HG02840 (cell line): ENCODE measurements at regions not wholly inside any gene's neighbourhood (a gene's known extent, or its start where the extent isn't known, plus 50 kb on each side); places are given as distances from the start of the nearest gene placed in this dataset.
"Not testable (repeated sequence)": the region's sequence is repeated elsewhere in the genome, so short reads cannot be mapped to it uniquely, and the experiment has no call there.

Source experiments
- ATAC-seq: cut with Tn5 transposase; IDR thresholded peaks from one replicate; pipeline ENCODE4 v1.9.1; 2021; ENCODE audit warnings: mild to moderate bottlenecking, moderate library complexity, moderate number of reproducible peaks; ENCODE audit not compliant: unreplicated experiment, low FRiP score

DNA sequence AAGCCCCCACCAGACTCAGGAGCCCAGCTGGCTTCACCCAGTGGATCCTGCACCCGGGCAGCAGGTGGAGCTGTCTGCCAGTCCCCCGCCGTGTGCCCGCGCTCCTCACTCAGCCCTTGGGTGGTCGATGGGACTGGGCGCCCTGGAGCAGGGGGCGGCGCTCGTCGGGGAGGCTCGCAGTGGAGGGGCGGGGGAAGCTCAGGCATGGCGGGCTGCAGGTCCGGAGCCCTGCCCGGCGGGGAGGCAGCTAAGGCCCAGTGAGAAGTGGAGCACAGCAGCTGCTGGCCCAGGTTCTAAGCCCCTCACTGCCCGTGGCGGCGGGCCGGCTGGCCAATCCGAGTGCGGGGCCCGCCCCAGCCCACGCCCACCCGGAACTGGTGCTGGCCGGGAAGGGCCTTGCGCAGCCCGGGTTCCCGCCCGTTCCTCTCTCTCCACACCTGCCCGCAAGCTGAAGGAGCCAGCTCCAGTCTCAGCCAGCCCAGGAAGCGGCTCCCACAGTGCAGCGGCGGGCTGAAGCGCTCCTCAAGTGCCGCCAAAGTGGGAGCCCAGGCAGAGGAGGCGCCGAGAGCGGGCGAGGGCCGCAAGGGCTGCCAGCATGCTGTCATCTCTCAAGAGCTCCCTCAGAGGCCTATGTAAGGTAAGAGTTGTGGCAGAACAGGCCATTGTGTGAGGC is 1307.8 kb upstream of the TMEFF2 start:
- no peak for ATAC-seq

DNA sequence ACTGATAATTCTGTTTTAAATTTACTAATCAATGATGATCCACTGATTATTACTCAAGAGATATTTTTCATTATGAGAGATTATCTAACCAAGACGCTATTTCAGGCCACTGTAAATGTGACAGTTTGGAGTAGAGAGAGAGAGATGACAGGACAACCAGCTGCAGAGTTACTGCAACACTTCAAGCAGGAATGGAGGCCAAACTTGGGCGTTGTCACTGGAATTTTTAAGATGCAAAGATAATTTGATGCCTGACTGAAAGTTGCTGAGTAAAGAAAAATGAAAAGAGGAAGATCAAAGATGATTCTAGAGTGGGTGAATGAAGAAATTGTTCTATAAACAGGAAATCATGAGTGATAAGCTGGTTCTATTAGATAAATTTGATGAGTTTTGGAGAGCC is 1302.1 kb upstream of the TMEFF2 start:
- ATAC-seq = no peak

DNA sequence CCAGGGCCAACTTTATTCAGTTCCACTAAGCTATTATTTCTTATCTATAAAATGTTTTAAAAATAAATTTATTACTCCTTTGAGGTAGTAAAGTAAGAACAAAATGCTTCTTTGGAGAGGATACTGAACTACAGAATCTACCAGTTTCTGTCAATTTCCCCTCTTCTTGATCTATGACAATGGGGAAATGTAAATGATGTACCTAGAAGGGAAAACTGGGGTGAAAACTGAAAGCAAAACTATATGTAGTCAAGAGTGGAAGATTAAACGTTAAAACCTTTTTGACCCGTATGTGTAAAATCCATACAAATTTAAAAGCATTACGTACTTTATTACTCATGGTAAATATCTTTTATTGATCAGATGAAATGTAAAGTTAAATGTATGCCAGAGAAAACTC is 1287.8 kb upstream of the TMEFF2 start:
- ATAC-seq = peak; percentile 93

DNA sequence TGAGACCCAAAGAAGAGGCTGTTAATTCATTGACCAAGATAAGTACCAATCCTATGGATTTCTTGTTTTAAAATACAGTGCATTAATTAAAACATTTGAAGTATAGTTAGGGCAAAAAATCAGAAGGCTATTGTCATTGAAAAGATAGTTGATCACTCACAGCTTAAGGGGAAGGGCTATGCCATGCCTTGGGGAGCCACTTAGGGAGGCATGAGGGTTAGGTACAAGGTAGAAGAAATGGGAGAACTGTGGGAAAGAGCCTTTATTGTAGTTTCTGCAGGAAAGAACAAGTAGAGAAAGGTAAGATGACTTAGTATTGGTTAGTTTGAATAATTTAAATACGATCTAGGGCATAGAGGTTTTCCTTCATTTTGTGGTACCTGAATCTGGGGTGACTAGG is 1285.5 kb upstream of the TMEFF2 start:
- ATAC-seq = no peak

DNA sequence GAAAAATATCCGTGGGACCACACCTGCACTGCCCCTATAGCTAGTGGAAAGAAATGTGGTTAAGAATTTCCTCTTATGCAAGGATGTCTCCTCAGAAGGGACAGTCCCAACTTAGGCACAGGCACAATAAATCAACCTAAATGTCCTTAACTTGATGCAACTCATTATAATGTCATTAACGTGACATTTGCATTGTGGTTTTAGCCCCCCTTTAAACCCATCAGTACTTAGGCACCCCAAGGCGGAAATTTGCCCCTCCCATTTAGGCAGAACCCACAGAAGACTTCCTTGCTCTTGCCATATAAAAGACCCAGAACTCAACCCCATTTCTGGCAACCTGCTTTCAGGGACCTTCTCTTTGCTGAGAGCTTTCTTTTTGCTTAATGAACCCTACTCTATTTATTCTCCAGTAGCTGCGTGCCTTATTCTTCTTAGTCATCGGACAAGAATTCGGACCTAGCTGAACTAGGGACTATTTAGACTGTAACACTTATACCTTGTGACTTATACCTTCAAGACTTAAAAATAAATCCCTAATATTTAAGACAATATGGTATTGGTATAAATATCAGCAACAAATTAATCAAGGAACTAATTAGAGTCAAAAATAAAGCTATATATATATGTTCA is 1281.6 kb upstream of the TMEFF2 start:
- no peak for ATAC-seq

DNA sequence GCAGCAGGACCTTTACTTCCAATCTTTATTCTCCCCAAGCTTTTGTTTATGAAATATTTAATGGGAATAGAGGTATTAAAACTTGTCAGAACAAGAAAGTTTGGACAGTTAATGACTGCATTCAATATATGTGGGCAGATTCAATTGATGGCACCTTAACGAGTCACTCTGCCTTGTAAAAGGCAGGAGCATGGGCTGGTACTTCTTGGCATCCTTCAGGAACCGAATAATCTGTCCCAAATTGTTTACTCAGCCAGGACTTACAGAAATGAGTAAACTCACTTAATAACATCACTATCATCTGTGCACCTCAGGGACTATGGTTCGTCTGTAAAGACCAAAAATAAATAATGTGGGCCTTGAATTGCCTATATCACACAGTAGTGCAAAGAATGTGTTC is 1280.3 kb upstream of the TMEFF2 start:
- no peak for ATAC-seq

DNA sequence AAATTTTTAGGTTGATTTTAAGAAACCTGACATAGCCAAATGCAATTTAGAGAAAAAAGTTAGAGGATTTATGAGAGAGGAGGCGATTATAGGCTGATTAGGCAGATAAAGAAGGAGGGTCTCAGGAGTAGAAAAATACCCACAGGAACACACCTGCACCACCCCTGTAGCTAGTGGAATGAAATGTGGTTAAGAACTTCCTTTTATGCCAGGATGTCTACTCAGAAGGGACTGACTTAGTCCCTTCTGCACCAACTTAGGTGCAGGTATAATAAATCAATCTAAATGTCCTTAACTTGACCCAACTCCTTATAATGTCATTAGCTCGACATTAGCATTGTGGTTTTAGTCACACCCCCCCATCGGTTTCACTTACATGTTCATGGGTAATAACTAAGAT is 1274.5 kb upstream of the TMEFF2 start:
- no peak for ATAC-seq

DNA sequence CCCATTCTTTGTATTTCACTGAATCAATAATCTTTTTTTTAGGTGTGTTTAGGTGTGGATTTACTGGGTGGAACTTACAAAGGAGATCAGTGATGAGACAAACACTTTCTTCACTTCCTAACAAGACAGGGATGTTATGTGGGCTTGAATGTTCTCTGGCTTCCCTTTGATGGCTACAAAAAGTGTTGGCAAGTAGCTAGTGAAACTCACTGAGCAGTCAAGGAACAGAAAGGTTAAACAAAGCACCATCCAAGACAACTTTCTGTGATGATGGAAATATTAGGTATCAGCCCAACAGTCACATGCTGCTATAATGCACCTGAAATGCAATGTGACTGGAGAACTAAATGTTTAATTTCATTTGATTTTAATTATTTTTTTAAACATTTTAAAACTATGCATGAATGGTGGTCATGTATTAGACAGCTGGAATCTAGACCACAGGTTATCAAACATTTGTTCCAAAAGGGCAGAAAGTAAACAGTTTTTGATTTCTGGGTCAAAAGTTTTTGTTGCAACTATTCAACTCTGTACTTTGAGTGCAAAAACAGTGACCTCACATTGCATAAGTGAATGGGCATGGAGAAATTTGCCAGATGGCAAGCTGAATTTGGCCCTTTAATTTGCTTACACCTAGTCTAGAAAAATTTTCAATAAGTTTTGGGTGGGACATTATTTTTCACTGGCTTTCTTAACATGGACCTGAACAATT is 1272.7 kb upstream of the TMEFF2 start:
- ATAC-seq = no peak

DNA sequence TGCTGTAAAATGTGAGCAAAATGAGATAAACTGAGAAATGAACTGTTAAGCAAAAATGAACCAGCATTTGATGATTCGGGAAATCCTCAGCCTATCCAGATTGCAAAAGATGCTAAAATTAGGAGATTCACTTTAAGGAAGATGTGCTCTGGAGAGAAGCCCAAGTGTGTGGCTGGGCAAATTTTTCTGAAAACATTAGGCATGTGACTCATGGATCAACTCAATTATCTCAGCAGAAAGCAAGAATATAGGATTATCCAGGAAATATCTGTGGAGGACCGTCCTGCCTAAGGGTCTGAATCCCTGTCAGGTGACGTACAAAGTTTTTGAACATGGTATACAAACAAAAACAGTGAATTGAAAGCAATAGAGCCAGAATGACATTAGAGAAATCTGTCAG is 1268.3 kb upstream of the TMEFF2 start:
- ATAC-seq = no peak

DNA sequence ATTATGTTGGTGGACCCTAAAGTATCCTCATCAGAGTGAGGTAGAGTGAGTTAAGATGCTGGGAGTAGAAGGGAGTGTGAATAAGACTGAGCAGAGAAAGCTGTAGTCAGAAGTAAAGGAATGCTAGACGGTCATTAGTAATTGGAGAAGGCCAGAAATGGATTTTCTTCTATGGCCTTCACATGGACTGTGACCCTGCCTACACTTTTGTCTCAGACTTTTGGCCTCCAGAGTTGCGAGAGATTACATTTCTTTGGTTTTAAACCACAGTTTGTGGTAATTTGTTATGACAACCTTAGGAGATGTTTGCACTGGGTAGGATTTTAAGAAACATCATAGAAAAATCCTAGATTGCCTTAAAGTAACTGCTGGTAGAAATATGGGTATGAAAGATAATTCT is 1267.7 kb upstream of the TMEFF2 start:
- no peak for ATAC-seq

DNA sequence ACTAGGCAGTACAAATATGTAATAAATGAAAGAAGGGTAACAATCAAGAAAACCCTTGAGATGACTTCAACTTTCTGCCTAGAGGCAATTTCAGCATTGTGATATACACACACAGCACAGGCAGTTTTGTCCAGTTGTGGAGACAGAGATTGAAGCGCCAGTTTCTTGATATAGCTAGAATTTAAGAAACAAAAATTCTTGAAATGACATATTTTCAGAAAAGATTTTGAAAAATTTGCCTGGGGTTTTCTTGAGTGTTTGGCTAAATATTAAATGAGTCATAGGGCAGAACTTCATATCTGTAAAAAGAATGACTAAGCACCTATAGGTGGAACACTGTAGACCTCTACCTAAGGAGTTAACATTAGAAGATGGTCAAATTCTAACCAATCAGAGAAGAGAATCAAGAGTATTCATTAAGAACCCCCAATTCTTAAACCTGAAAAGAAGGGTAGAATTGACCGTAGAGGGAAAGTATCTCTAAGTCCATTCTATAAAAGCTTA is 1266.8 kb upstream of the TMEFF2 start:
- no peak for ATAC-seq

DNA sequence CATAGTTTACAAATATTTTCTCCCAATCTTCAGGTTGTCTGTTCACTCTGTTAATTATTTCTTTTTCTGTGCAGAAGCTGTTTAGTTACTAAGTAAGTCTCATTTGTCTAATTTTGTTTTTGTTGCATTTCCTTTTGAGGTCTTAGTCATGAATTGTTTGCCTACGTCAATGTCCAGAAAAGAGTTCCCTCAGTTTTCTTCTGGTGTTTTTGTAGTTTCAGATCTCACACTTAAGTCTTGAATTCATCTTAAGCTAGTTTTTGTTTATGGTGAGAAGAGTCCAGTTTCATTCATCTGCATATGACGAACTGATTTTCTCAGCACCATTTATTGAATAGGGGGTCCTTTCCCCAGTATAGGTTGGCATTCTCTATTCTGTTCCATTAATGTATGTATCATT is 1252.2 kb upstream of the TMEFF2 start:
- no peak for ATAC-seq

DNA sequence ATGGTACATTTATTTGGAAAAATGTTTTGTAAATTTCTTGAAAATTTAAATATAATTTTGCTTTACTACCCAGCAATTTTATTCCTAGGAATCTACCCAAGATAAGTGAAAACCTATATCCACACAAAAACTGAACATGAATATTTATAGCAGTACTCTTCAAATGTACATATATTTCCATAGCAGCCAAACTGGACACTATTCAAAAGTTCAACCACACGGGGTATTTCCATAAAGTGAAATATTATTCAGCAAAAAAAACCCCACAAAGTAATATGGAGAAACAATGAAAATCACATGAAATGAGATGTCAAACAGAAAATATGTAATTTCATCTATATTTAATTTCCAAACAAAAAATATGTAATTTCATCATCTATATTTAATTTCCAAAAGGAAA is 1247.6 kb upstream of the TMEFF2 start:
- no peak for ATAC-seq

DNA sequence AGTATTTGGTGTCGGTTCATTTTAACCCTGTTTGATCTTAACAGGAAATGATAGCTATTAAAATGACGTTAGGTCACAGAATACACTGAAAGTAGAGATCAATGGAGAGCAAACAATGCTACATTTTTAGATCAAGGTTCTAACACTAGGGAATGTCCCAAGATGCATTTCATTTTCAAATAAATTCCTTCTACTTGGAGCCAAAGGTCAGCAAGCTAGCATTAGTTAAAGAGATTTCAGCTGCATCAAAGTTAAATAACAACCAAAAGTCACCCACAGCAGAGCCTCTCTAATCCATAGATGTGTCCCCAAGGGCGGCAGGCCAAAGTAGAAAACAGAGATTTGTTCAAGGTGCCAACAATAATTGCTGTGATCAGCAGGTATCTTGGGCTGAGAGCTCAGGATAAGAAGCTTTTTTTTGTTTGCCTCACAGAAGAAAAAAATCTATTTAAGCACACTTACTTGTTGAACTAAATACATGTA is 1233.6 kb upstream of the TMEFF2 start:
- ATAC-seq = no peak

DNA sequence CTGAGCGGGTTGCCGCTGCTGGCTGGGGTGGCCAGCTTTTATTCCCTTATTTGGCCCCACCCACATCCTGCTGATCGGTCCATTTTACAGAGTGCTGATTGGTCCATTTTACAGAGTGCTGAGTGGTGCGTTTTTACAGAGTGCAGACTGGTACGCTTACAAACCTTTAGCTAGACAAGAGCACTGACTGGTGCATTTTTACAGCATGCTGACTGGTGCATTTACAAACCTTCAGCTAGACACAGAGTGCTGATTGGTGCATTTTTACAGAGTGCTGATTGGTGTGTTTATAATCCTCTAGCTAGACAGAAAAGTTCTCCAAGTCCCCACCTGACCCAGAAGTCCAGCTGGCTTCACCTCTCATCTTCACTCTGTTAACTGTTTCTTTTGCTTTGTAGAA is 1217.6 kb upstream of the TMEFF2 start:
- ATAC-seq = not testable (repeated sequence)

DNA sequence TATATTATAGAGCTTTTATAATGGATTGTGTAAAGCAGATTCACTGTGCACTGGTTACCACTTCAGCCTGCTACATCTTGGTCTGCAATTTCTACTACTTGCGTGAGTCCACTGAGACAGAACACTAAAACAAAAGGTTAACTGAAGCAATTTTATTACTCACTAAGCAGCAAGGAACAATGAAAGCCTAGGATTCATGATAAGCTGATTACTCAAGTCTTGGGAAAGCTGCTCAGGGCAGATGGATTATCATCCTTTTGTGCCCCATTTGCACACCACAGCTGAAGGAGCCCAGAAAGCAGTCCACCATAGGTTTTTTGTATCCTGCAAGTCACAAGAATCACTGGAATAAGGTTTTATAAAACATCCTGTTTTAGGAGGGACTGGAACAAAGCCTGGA is 1215.2 kb upstream of the TMEFF2 start:
- ATAC-seq = no peak

DNA sequence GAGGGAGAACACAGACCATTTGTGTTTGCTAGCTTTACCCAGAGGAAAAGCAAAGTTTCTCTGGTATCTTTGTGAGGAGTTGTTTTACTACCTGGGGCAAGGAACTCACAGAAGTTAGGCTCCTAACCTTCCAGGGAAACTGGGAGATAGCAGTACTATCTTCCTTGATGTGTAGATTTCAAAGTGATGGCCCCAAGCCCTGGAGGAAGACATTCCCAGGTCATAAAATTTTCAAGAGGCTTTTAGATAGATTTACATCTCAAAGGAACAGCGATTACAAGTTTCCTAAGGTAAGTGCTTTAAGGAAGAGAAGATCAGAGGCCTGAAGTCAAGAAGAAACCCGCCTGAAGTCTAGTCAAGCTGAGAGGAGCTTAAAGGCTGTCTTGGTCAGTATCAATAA is 1187.8 kb upstream of the TMEFF2 start:
- no peak for ATAC-seq

DNA sequence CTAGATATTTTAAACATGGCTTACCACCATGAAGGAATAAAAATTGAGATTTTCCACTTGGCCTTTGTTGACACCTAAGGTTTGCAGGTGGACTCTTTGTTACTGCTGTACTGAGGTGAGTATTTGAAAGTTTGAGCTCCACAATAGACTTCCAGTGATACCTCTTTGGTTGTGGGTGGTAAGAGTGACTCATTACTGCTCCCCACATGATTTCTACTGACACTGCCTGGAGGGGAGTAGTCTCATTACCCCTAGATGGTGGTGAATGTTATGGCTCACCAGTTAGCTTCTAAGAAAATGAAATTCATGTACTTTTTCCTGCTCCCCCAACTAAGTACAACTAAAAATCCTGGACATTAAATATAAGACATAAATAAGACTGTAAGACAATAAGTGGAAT is 1183.1 kb upstream of the TMEFF2 start:
- ATAC-seq = no peak

DNA sequence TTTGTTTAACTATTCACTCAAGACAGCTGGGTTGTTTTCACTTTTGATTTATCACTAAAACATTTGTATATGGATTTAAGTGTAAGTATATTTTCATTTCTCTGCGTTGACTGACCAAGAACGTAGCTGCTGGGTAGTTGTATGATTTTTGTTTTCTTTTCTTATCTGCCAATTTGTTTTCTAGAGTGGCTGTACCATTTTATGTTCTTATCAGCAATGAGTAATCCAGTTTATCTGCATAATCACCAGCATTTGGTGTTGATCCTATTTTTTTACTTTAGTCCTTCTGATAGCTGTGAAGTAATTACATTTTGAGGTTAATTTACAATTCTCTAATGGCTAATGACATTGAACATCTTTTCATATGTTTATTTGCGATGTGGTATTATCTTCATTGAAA is 1178.4 kb upstream of the TMEFF2 start:
- ATAC-seq = no peak

DNA sequence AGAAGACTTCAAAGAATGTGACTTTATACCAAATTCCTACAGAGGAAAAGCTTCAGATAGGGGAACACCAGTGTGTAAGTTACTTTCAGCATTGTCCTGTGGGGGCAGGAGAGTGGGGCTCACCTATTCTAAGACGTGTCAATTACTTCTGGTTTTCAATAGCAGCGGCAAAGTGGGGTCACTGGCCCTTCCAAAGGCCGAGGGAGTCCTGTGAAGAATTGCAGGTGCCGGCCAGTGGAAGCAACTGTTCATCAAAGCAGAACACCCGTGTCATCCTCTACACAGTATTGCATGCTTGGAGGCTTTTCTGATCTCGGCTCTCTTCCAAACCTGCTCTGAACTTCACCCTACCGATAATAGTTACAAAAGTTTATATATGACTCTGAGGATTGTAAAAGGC is 1176.5 kb upstream of the TMEFF2 start:
- no peak for ATAC-seq

DNA sequence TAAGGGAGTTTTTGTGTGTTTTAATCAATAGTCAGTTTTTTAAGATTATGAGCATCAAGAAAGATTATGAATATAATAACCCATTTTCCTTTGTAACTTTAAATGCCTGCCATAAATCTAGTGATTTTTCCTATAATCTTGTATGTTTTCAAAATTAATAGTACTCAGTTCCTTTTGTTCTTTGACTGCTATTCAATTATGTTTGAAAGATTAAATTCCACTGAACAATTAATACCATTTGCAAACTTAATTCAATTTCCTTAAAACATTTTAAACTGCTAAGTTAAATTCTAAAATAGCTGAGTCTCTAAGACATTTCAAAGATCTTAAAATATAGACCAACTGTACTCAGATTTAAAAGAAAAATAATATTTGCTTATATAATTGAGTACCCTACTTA is 1173.9 kb upstream of the TMEFF2 start:
- ATAC-seq = no peak

DNA sequence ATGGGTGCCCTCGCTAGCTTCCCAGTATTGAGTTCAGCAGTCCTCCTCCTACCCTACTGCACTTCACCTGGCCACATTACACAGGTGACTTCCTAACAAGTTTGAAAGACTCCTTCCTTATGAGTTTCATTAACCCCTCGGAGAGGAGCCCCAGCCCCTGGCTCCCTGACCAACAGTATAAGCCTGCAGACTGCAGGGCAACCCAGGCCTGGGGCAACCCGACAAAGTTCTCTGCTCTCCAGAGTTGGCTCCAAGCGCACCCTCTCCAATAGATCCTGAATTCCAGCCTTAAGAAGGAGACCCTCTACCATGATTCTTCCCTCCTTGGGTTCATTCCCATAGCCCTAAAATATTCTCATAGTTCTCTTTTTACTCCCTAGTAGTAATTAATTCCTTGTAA is 1162.8 kb upstream of the TMEFF2 start:
- no peak for ATAC-seq
